ENCODE measurements at regions not wholly inside any gene's neighbourhood (a gene's known extent, or its start where the extent isn't known, plus 50 kb on each side); places are given as distances from the start of the nearest gene placed in this dataset.

DNA sequence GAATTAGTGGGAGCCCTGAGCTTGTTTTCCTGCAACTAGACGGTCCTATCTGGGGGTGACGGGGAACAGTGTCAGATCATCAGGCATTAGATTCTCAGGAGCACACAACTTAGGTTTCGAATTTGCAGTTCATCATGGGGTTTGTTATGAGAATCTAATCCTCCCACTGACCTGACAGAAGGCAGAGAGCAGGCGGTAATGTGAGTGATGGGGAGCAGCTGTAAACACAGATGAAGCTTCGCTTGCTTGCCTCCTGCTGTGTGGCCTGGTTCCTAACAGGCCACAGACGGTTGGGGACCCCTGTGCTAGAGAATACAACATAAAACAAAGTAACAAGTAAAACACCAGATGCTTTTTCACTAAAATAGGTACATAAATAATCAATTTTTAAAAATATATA lies 86.2 kb upstream of the BLTP1 start:
- no peak for DNase-seq (ENCODE audit: low read depth)
- TF ChIP-seq, protein P1, sequence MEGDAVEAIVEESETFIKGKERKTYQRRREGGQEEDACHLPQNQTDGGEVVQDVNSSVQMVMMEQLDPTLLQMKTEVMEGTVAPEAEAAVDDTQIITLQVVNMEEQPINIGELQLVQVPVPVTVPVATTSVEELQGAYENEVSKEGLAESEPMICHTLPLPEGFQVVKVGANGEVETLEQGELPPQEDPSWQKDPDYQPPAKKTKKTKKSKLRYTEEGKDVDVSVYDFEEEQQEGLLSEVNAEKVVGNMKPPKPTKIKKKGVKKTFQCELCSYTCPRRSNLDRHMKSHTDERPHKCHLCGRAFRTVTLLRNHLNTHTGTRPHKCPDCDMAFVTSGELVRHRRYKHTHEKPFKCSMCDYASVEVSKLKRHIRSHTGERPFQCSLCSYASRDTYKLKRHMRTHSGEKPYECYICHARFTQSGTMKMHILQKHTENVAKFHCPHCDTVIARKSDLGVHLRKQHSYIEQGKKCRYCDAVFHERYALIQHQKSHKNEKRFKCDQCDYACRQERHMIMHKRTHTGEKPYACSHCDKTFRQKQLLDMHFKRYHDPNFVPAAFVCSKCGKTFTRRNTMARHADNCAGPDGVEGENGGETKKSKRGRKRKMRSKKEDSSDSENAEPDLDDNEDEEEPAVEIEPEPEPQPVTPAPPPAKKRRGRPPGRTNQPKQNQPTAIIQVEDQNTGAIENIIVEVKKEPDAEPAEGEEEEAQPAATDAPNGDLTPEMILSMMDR (IDR thresholded peaks at IDR 0.05; ENCODE audit: low read depth, low read length), result no peak
- TF ChIP-seq POLR2A (IDR thresholded peaks at IDR 0.05; ENCODE audit: extremely low read depth, insufficient read length) (no peak), MYC (IDR thresholded peaks at IDR 0.05; ENCODE audit: low read depth, low read length) (no peak)
- TF ChIP-seq, protein P2, sequence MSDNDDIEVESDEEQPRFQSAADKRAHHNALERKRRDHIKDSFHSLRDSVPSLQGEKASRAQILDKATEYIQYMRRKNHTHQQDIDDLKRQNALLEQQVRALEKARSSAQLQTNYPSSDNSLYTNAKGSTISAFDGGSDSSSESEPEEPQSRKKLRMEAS (IDR thresholded peaks at IDR 0.05; ENCODE audit: low read depth, low read length), result no peak
- no peak overlapping the region for H3K4me3 ChIP-seq (ENCODE audit: low read depth, low read length)

DNA sequence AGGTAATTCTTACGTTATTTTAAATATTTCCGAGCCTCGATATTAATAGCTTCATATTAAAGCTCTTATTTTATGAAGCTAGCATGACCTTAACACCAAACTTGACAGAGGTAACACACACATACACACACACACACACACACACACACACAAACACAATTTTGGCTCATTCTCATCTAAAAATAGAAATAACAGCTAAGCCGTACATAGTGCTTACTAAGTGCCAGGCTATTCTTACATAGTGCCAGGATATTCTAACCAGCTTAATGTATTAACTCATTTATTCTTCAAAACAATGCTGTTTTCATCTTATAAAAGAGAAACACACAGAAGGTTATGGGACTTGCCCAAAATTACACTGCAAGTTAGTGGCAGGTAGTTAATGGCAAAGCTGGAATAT lies 87.0 kb upstream of the BLTP1 start:
- DNase-seq (ENCODE audit: low read depth), result no peak
- H3K4me3 ChIP-seq (ENCODE audit: low read depth, low read length), result no peak overlapping the region
- TF ChIP-seq MYC (IDR thresholded peaks at IDR 0.05; ENCODE audit: low read depth, low read length), result no peak
- TF ChIP-seq, protein P2 (IDR thresholded peaks at IDR 0.05; ENCODE audit: low read depth, low read length), result no peak
- TF ChIP-seq, protein P1 (IDR thresholded peaks at IDR 0.05; ENCODE audit: low read depth, low read length), result no peak
- no peak for TF ChIP-seq POLR2A (IDR thresholded peaks at IDR 0.05; ENCODE audit: extremely low read depth, insufficient read length)

DNA sequence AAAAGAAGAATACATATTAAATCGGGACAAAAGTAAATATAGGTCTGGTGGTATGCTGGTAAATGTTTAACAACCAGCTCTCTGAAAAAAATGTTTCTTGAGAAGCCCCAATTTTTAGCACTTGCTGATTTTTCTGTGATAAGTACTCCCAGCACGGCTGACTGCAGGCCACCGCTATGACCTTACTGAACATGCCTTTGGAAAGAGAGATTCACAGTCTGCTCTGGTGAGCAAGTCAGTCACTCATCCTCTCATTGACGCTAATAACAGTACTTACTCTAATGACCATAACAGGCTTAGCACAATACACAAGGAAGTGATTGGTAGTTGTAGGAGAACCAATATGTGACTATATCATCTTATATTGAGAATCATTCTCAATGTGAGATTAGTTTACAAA lies 98.9 kb upstream of the BLTP1 start:
- DNase-seq (ENCODE audit: low read depth), result no peak
- no peak overlapping the region for H3K4me3 ChIP-seq (ENCODE audit: low read depth, low read length)
- TF ChIP-seq, protein P1 (IDR thresholded peaks at IDR 0.05; ENCODE audit: low read depth, low read length), result no peak
- no peak for TF ChIP-seq POLR2A (IDR thresholded peaks at IDR 0.05; ENCODE audit: extremely low read depth, insufficient read length)
- TF ChIP-seq, protein P2 (IDR thresholded peaks at IDR 0.05; ENCODE audit: low read depth, low read length), result no peak
- no peak for TF ChIP-seq MYC (IDR thresholded peaks at IDR 0.05; ENCODE audit: low read depth, low read length)

DNA sequence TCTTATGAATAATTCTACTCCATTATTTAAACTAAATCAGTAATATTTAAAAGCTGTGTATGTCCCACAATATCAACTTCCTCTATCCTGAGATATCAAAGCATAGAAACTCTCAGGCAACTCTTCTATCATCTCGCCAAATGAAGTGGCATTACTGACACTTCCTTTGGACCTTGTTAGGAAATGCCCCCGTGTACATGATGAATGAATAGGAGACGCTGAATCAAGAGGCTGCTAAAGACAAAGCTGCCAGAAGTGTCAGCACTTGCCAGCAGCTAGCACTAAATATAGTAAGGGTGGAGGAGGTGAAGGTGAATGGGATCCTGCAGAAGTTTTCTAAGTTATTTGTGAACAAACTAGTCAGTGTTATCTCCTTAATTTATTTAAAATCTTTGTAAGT lies 99.5 kb upstream of the BLTP1 start:
- no peak overlapping the region for H3K4me3 ChIP-seq (ENCODE audit: low read depth, low read length)
- no peak for DNase-seq (ENCODE audit: low read depth)
- TF ChIP-seq, protein P1 (IDR thresholded peaks at IDR 0.05; ENCODE audit: low read depth, low read length), result no peak
- TF ChIP-seq POLR2A (IDR thresholded peaks at IDR 0.05; ENCODE audit: extremely low read depth, insufficient read length) (no peak), MYC (IDR thresholded peaks at IDR 0.05; ENCODE audit: low read depth, low read length) (no peak)
- TF ChIP-seq, protein P2 (IDR thresholded peaks at IDR 0.05; ENCODE audit: low read depth, low read length), result no peak

DNA sequence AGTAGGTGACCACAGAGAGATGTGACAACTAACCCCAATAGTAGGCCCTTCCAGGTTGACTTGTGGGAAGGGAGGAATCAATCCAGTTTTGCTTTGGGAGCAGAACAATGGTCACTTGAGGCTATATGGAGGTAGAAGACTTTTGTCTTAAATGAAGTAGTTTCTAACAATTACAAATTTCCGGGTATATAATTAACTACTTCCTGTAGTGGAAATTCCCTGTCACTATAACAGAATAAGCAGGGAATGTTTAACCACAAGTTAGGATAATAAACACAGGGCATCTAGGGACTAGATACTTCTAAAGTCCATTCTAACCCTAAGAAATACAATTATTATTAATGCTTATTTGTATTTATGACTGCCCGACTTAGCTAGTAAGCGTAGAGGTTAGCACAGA lies 99.0 kb upstream of the TRPC3 start:
- no peak for TF ChIP-seq MYC (IDR thresholded peaks at IDR 0.05; ENCODE audit: low read depth, low read length)
- TF ChIP-seq, protein P1 (IDR thresholded peaks at IDR 0.05; ENCODE audit: low read depth, low read length), result no peak
- no peak for TF ChIP-seq POLR2A (IDR thresholded peaks at IDR 0.05; ENCODE audit: extremely low read depth, insufficient read length)
- TF ChIP-seq, protein P2 (IDR thresholded peaks at IDR 0.05; ENCODE audit: low read depth, low read length), result no peak
- H3K4me3 ChIP-seq (ENCODE audit: low read depth, low read length), result no peak overlapping the region
- no peak for DNase-seq (ENCODE audit: low read depth)

Measured in NB4 (cell line).